Stimulated activated CD4-positive, alpha-beta T cell treated with anti-CD3 and anti-CD28 coated beads, Interleukin-12 subunit alpha, Interleukin-12 subunit beta, amount 100 ng/mL, for 4 hours (primary cell): ENCODE measurements at regions not wholly inside any gene's neighbourhood (a gene's known extent, or its start where the extent isn't known, plus 50 kb on each side); places are given as distances from the start of the nearest gene placed in this dataset.
"Not testable (repeated sequence)": the region's sequence is repeated elsewhere in the genome, so short reads cannot be mapped to it uniquely, and the experiment has no call there.

ENCODE experiments used
- DNase-seq: peaks from one replicate; pipeline ENCODE4 v3.0.0-alpha.2; 2020

- no peak for DNase-seq
These were observed 50.0 kb upstream of the ACYP2 start for GRCh38 chr2:54065411-54065810.

DNA sequence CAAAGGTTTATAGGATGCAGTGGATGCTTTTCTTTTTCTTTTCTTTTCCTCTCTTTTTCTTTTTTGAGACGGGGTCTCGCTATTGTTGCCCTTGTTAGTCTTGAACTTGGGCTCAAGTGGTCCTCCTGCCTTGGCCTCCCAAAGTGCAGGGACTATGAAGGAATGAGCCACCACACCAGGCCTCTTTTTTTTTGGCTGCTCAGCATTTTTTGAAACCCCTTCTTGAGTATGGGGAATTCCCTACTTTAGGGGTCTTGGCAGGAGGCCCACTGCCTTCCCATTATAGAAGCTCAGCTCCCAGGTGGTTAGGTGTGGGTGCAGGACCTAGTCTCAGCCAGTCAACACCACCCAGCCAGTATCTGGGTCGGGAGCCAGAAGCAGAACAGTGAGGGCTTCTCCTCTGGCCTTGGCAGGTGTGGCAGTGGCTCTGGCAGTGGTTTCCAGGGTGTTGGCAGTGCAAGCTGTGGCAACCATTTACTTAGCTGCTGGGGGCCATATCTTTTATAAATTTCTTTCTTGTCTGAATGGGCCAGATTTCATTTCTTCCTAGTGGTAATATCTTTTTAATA, 51.4 kb upstream of the ACYP2 start:
- DNase-seq = no peak

DNA sequence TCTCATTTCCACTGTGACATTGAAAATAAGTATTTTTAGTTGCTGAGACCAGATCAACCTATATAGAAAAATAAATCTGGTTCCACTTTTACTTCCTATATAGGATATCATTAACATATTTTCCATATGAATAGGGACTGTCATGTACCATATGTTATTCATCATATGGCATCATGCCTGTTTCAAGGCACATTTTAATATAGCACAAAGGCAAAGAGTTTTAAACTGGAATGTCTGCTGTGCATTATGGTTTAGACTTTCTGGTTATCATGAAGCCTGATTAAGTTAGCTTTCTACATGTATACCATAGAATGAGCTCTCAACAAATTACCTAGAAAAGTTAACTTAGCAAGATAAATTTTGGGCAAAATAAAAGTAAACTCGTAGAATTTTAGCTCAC, 53.0 kb upstream of the ACYP2 start:
- no peak for DNase-seq

GRCh38 chr2:54061272-54061671, 54.1 kb upstream of the ACYP2 start:
- no peak for DNase-seq

DNA sequence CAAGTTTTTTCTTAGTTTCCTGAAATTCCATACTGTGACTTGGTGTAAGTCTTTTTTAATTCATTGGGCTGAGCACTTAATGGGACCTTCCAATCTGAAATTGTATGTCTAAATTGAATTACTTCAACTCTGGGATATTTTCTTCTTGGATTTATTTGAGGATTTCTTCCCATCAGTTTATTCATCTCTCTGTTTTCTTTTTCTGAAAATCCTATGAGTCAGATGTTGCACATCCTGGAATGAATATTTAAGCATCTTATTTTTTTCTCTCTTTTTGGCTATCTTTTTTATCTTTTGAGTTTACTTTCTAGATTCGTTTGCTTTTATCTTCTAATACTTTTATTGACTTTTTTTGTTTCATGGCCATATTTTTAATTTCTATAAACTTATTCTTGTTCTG, 55.4 kb upstream of the ACYP2 start:
- DNase-seq = no peak

DNA sequence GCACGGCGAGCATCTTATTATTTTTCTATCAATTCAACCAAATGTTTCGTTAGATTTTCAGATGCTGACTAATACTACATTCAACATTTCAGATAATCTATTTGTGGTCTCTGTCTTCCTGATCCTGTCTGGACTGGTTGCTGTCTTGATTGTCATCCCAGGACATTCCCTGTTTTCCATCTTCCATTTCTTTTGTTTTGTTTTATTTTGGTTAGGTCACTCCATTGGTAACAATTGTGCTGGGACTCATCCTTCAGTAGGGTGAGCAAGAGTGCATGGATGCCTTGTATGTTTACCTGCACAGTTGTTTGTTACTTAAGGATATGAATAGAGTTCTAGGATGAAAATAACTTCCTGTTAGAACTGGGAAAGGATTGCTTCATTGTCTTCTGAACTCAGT, 55.9 kb upstream of the ACYP2 start:
- DNase-seq = no peak

GRCh38 chr2:54058449-54058848, 57.0 kb upstream of the ACYP2 start:
- no peak for DNase-seq

DNA sequence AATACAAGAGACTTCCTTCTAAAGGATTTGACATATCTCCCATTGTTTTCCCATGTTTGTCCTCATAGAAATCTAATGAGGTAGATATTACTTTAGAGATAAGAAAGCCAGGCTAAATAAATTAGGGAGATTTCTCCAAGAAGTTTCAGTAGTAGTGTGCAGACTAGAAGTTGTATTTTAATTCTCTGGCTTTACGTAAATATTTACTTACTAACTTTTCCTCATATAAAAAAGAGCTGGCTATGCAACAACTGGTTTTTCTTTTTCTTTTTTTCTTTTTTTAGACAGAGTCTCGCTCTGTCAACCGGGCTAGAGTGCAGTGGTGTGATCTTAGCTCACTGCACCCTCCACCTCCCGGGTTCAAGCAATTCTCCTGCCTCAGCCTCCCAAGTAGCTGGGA, 60.6 kb upstream of the ACYP2 start:
- no peak for DNase-seq

- DNase-seq = no peak
These were observed 61.1 kb upstream of the ACYP2 start for GRCh38 chr2:54054271-54054670.

GRCh38 chr2:54053830-54054229, 61.6 kb upstream of the ACYP2 start:
- no peak for DNase-seq

- no peak for DNase-seq
These were observed 62.3 kb upstream of the ACYP2 start for GRCh38 chr2:54052825-54053718.

DNA sequence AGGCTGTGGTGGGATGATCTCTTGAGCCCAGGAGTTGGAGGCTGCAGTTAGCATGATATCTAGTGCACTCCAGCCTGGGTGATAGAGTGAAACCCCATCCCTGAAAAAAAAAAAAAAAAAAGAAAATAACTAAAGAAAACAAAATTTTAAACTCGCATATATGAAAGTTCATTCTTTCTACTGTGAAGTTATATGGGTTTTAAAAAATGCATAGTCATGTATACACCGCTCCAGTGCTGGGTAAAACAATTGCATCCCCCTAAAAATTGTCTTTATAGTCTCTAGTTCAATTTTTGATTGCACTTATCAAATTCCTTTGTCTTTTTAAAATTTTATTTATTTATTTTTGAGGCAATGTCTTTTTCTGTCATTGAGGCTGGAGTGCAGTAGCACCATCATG, 65.0 kb upstream of the ACYP2 start:
- DNase-seq = no peak

DNA sequence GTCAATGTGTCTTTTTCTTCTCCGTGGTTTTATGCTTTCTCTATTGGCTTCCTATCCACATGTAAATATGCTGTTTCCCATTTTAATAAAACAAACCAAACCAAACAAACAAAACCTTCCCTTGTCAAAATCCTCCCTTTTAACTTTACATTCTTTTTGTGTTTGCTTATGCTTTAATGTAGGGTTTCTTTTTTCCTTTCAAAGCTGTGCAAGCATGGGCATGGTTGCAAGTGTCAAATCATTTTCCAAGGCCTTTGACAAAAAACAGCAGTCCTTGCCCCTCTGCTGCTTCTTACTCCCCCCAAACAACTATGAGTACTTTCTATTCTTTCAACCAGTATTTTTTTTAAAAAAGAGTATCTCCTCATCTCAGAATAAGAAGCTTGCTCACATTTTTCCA, 66.0 kb upstream of the ACYP2 start:
- DNase-seq = no peak

- not testable (repeated sequence) for DNase-seq
These were observed 66.5 kb upstream of the ACYP2 start for GRCh38 chr2:54048896-54049295.

- no peak for DNase-seq
These were observed 67.2 kb upstream of the ACYP2 start for GRCh38 chr2:54048117-54048785.

DNA sequence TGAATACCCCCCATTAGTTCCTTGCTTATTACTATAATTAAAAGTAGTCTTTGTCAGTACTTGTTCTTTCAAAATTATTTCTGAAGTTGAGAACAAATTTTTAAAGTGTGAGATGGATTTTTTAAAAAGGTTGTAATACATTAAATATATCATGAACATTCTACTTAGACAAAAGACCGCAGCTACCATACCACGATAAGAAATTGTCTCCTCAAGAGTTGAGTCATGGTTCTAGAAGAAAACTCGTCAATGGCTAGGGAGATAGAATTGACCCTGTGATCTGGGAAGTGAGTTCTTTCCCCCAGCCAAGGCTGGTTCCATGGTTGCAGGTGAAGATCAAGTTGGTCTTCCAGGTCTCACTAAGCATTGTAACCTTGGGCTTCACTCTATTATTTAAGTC, 67.8 kb upstream of the ACYP2 start:
- DNase-seq = no peak

- no peak for DNase-seq
These were observed 68.3 kb upstream of the ACYP2 start for GRCh38 chr2:54047091-54047490.

DNA sequence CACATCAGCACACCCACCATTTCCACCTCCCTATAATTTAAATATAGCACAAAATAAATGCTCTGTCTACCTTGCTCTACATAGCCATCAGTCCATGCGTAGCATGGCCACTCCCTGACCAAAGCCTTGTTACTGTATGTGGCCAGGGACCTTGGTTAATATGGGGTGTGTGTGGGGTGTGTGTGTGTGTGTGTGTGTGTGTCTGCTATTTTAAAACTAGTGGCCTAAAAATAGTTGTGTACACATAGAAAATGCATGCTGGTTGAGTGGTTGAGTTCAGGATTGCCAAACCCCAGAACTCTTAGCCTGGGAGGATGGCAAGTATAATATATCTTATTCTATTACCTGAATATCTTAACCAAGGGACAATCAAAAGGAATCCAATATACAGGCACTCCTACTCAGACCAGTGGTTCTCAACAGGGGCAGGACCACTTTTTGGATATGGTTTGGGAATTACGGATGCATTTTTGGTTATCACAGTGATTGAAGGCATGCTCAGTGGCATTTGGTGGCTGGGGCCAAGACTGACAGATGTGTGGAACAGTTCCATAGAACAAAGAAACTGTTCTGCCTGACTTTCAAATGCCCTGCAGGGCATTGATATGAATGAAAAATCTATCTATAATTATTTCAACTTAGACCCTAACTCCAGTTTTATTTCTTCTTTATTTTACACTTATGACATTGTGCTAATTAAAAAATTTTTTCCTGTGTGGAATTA, 72.3 kb upstream of the PSME4 start:
- no peak for DNase-seq

- no peak for DNase-seq
These were observed 71.5 kb upstream of the PSME4 start for GRCh38 chr2:54042341-54042740.

DNA sequence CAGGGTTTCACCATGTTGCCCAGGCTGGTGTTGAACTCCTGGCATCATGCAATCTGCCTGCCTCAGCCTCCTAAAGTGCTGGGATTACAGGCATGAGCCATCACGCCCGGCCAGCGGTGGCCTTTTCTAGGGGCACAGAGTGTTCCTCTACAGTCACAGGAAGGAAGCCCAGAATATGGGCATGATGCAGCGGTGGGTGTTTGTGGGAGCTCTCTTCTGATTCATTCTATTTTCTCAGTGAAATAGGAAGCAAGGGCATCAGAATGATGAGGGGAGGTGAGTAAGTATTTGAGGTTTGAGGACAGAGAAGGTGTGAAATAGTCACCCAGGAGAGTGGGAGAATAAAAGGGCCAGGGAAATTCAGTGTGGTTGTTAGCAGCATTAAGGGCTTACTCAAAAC, 70.3 kb upstream of the PSME4 start:
- DNase-seq = peak; percentile 48

- DNase-seq = no peak
These were observed 69.9 kb upstream of the PSME4 start for GRCh38 chr2:54040685-54041084.

DNA sequence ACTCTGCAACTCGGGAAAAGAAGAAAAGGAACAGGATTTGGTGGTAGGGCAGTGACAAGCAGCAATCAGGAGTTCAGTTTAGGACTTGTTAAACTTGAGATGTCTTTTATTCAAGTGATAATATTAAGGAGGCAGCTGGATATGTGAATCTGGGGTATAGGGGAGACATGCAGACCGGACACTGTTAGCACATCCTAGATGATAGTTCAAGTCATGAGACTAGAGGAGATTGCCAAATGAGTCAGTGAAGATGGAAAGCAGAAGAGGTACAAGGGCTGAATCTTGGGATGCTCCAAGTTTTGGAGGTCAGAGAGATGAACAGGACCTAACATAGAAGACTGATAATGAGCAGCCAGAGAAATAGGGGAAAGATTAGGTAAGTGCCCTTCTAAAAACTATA, 69.5 kb upstream of the PSME4 start:
- DNase-seq = no peak

GRCh38 chr2:54038835-54039234, 68.0 kb upstream of the PSME4 start:
- DNase-seq = no peak

DNA sequence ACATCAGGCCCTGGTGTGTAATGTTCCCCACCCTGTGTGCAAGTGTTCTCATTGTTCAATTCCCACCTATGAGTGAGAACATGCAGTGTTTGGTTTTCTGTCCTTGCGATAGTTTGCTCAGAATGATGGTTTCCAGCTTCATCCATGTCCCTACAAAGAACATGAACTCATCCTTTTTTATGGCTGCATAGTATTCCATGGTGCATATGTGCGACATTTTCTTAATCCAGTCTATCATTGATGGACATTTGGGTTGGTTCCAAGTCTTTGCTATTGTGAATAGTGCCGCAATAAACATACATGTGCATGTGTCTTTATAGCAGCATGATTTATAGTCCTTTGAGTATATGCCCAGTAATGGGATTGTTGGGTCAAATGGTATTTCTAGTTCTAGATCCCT, 60.5 kb upstream of the PSME4 start:
- not testable (repeated sequence) for DNase-seq
